Loucy (cell line): ENCODE measurements at regions not wholly inside any gene's neighbourhood (a gene's known extent, or its start where the extent isn't known, plus 50 kb on each side); places are given as distances from the start of the nearest gene placed in this dataset.
"Not testable (repeated sequence)": the region's sequence is repeated elsewhere in the genome, so short reads cannot be mapped to it uniquely, and the experiment has no call there.

ENCODE experiments used
- CTCF ChIP-seq: fragments of 200-600 bp; sonication (generic); conservative IDR thresholded peaks from 2 replicates; pipeline ENCODE4 v1.5.1; 2014; ENCODE audit warnings: mild to moderate bottlenecking, antibody characterized with exemption, low read length
- EZH2phosphoT487 ChIP-seq: fragments of 200-600 bp; IDR thresholded peaks from 2 replicates; pipeline ENCODE4 v1.6.1; 2018; ENCODE audit warnings: antibody characterized with exemption, mild to moderate bottlenecking, moderate library complexity, borderline replicate concordance

GRCh38 chr14:105713836-105714235 lies 187.5 kb downstream of the TMEM121 start:
- not testable (repeated sequence) for TF ChIP-seq CTCF, EZH2phosphoT487
